Ovary (tissue), 7 donors: ENCODE measurements at regions not wholly inside any gene's neighbourhood (a gene's known extent, or its start where the extent isn't known, plus 50 kb on each side); places are given as distances from the start of the nearest gene placed in this dataset.

ENCODE experiments used
- DNase-seq, 5 donors: peaks; one replicate each; pipeline ENCODE4 v3.0.0-alpha.2; 2019 to 2020
- H3K27ac ChIP-seq, 2 donors: fragments of 200-600 bp; one replicate each; pipeline versions ENCODE4 v1.5.1 to v1.8.0; 2019 to 2022
- H3K27me3 ChIP-seq: fragments of 200-600 bp; one replicate; pipeline ENCODE4 v1.8.0; 2022
- H3K36me3 ChIP-seq: fragments of 200-600 bp; sonication (generic); one replicate; pipeline ENCODE4 v1.5.1; 2019
- H3K4me1 ChIP-seq: one replicate; pipeline ENCODE4 v1.8.1; 2013; ENCODE audit warnings: mild to moderate bottlenecking, moderate library complexity; ENCODE audit not compliant: insufficient read depth
- H3K4me3 ChIP-seq: fragments of 200-600 bp; sonication (generic); one replicate; pipeline ENCODE4 v1.5.1; 2017
- H3K9me3 ChIP-seq, 2 donors: fragments of 200-600 bp in 1 of 2; sonication (generic) in 1 of 2; one replicate each; pipeline versions ENCODE4 v1.5.1 to v1.8.1; 2013 to 2019; ENCODE audit warnings: mild to moderate bottlenecking in 1 of 2, moderate library complexity in 1 of 2
- EP300 ChIP-seq: sonication (generic); formaldehyde crosslinking; IDR thresholded peaks from one replicate; pipeline ENCODE4 v1.6.1; 2017; ENCODE audit warnings: antibody characterized with exemption
- POLR2A ChIP-seq: fragments of 450-650 bp; IDR thresholded peaks from one replicate; pipeline ENCODE4 v1.6.1; 2017; ENCODE audit warnings: antibody characterized with exemption, mild to moderate bottlenecking, moderate library complexity
- WGBS, 3 donors: extraction: QIAGEN DNeasy Blood & Tissue Kit in 1 of 3; methylation state at CpG; one replicate each; pipeline versions ENCODE4 v1.1.5 to v1.1.7; 2013 to 2017; 5-methylcytosine and 5-hydroxymethylcytosine counted together
- intact Hi-C, 4 donors: fragments of 100-400 bp; cut with DNase I; formaldehyde crosslinking; loops; one replicate each; pipeline versions ENCODE4 v1.11.0 to v1.15.1; 2022 to 2023
- TF ChIP-seq, protein P1 (sequence below), 3 donors: fragments of 450-650 bp in 2 of 3; fragments of 200-600 bp in 1 of 3; IDR thresholded peaks; one replicate each; pipeline versions ENCODE4 v1.5.1 to v1.8.0; 2016 to 2022; ENCODE audit warnings: antibody characterized with exemption in 3 of 3, mild to moderate bottlenecking in 1 of 3
- donor health status: DM: no; HTN: no; CAD: no; lungs with moderate emphysema.
- donor health status: DM: no; HTN: no; CAD: no.
- donor health status: Bipolar disorder and iron deficiency.
- donor health status: DM: no; HTN: no; CAD: no.
- donor health status: DM: yes; HTN: yes; CAD: no.

DNA sequence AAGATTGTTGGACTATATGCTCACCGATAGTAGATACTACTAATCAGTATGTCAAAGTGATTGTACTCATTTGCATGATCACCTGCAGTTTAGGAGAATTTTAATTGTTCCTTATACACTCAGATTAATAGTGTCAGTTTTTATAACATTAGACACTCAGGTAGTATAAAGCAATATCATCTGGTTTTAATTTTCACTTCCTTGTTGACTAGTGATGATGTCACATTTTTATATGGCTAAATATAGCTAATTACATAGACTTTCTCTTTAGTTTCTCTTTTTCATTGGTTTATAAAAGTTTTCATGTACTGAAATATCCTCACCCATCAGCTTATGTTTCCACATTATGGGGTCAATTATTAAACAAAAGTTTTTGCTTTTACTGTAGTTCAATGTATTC, 1332.4 kb upstream of the ADGRL2 start:
- Histone ChIP-seq H3K4me3 (no peak overlapping the region), H3K27me3 (no peaks in the 10 kb centered on the region), H3K9me3 (no peaks in the 10 kb centered on the region), H3K27ac (no peak overlapping the region), H3K36me3 (no peaks in the 10 kb centered on the region), H3K4me1 (no peaks in the 10 kb centered on the region)
- no peak for DNase-seq
- 93 to 98% (median 94%) methylated on average over 1 of the region's 1 CpG for WGBS, 3 donors
- TF ChIP-seq EP300: no peak
- no peak for TF ChIP-seq POLR2A
- TF ChIP-seq, protein P1, sequence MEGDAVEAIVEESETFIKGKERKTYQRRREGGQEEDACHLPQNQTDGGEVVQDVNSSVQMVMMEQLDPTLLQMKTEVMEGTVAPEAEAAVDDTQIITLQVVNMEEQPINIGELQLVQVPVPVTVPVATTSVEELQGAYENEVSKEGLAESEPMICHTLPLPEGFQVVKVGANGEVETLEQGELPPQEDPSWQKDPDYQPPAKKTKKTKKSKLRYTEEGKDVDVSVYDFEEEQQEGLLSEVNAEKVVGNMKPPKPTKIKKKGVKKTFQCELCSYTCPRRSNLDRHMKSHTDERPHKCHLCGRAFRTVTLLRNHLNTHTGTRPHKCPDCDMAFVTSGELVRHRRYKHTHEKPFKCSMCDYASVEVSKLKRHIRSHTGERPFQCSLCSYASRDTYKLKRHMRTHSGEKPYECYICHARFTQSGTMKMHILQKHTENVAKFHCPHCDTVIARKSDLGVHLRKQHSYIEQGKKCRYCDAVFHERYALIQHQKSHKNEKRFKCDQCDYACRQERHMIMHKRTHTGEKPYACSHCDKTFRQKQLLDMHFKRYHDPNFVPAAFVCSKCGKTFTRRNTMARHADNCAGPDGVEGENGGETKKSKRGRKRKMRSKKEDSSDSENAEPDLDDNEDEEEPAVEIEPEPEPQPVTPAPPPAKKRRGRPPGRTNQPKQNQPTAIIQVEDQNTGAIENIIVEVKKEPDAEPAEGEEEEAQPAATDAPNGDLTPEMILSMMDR (IDR thresholded peaks at IDR 0.05): no peak
- intact Hi-C loops: no loop called here

DNA sequence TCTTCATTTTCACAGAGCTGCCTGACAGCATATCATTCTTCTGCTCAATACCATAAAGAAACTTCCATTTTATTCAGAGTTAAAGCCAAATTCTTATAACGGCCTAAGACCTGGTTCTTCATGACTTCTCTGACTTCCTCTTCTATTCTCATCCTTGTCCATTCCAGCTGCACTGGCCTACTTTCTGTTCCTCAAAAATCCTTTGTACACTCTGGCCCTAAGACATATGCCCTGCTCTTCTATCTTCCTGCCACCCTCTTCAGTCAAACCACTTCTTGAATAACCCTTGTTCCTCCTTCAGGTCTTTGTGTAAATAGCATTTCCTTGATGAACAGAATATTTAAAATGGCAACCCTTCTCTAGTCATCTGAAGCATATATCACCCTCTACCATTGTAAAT, 1338.7 kb upstream of the ADGRL2 start:
- no peaks in the 10 kb centered on the region for H3K4me1 ChIP-seq
- TF ChIP-seq POLR2A: no peak
- TF ChIP-seq, protein P1 (IDR thresholded peaks at IDR 0.05): no peak
- no peak for TF ChIP-seq EP300
- H3K9me3 ChIP-seq: no peaks in the 10 kb centered on the region
- no peak for DNase-seq
- H3K36me3 ChIP-seq: no peaks in the 10 kb centered on the region
- H3K4me3 ChIP-seq: no peak overlapping the region
- no peak overlapping the region for H3K27ac ChIP-seq
- WGBS, 3 donors: 83 to 95% (median 93%) methylated on average over 1 of the region's 1 CpG
- intact Hi-C loops: no loop called here
- H3K27me3 ChIP-seq: no peaks in the 10 kb centered on the region

DNA sequence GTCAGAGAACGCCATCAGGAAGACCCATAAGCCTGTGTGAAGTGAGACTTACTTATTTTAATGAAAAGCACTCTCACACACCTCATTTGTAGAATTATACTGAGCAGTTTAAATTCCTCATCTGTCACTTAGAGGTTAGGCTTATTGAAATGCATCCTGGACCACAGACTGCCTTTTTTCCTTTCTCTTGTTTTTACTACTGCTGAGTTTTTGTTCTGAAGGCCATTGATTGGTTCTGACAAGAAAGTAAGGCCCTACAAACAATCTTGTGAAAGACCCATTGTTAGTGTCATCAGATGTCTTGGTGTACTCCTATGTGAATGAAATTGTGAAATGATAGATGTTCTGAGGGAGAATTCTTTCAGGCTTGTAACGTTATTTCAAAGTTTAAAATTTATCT, 1343.3 kb upstream of the ADGRL2 start:
- intact Hi-C loops: no loop called here
- no peaks in the 10 kb centered on the region for H3K4me1 ChIP-seq
- H3K27ac ChIP-seq: no peak overlapping the region
- H3K4me3 ChIP-seq: no peak overlapping the region
- TF ChIP-seq EP300: no peak
- no peak for TF ChIP-seq POLR2A
- TF ChIP-seq, protein P1 (IDR thresholded peaks at IDR 0.05): no peak
- no peaks in the 10 kb centered on the region for H3K36me3 ChIP-seq
- no peaks in the 10 kb centered on the region for H3K27me3 ChIP-seq
- H3K9me3 ChIP-seq: no peaks in the 10 kb centered on the region
- 46 to 52% (median 49%) methylated on average over 2 of the region's 2 CpGs for WGBS, 3 donors
- DNase-seq: no peak

DNA sequence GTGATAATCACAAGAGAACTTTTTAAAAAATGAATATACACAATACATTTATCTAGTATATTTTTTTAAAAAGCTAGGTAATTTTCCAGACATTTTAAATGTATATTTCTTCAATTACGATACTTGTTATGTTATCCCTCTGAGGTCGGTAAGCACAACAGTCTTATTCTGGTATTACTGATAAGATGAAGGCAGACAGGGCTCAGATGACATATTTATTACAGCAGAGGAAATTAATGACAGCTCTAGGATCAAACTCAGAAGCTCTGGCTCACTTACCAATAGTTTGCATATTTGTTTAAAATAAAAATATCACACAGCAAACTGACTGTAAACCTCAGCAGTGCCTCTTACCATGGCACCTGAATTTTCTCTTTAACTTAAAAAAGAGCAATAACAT, 1347.0 kb upstream of the ADGRL2 start:
- no peak for TF ChIP-seq POLR2A
- no peak for TF ChIP-seq EP300
- TF ChIP-seq, protein P1 (IDR thresholded peaks at IDR 0.05): no peak
- no peaks in the 10 kb centered on the region for H3K4me1 ChIP-seq
- 62 to 69% (median 63%) methylated on average over 2 of the region's 2 CpGs for WGBS, 3 donors
- intact Hi-C loops: no loop called here
- H3K4me3 ChIP-seq: no peak overlapping the region
- no peak overlapping the region for H3K27ac ChIP-seq
- H3K36me3 ChIP-seq: no peaks in the 10 kb centered on the region
- H3K9me3 ChIP-seq: no peaks in the 10 kb centered on the region
- H3K27me3 ChIP-seq: no peaks in the 10 kb centered on the region
- DNase-seq: no peak

DNA sequence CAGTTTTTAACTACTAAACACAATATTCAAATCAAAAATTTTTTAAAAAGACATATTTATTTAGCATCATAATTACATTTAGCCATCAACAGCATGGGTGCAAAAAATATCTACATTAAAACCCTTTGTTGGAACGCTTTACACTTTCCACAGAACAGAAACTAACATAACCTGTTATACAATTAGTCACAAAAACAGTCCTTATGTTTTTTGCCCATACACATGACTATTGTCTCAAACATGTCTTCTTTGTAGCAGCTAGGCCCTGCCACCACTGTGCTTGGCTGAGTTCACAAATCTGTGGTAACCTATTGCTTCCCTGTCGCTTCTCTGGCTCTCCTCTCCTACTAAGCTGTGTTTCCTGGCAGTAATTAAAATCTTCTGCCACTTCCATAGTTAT, 1350.0 kb upstream of the ADGRL2 start:
- Histone ChIP-seq H3K4me1 (no peaks in the 10 kb centered on the region), H3K27ac (no peak overlapping the region), H3K4me3 (no peak overlapping the region), H3K36me3 (no peaks in the 10 kb centered on the region), H3K9me3 (no peaks in the 10 kb centered on the region), H3K27me3 (no peaks in the 10 kb centered on the region)
- 90 to 95% (median 95%) methylated on average over 2 of the region's 2 CpGs for WGBS, 3 donors
- TF ChIP-seq EP300 (no peak), POLR2A (no peak)
- TF ChIP-seq, protein P1 (IDR thresholded peaks at IDR 0.05): no peak
- DNase-seq: no peak
- intact Hi-C loops: no loop called here
